HG02588 (cell line): ENCODE measurements at regions not wholly inside any gene's neighbourhood (a gene's known extent, or its start where the extent isn't known, plus 50 kb on each side); places are given as distances from the start of the nearest gene placed in this dataset.
"Not testable (repeated sequence)": the region's sequence is repeated elsewhere in the genome, so short reads cannot be mapped to it uniquely, and the experiment has no call there.

Source experiments
- ATAC-seq: cut with Tn5 transposase; IDR thresholded peaks from one replicate; pipeline ENCODE4 v1.9.1; 2021; ENCODE audit warnings: mild to moderate bottlenecking, moderate library complexity; ENCODE audit not compliant: unreplicated experiment

DNA sequence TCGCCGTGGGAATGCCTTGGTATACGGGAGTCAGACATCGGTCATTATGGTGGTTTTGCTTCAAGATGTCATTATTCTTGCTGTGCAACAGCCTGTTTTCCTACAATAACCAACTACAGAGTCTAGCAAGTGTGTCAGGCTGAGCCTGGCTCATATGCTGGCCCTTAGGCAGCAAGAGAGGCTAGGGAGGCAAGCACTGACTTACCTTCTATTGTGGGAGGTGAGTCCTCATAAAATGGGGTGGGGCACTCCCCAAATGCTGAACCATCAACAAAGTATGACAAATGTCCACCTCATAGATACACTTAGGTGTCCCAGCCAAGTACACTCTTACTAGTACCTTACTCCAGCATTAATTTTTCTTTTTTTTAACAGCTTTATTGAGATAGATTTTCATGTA is 77.0 kb upstream of the ATL2 start:
- ATAC-seq = no peak

DNA sequence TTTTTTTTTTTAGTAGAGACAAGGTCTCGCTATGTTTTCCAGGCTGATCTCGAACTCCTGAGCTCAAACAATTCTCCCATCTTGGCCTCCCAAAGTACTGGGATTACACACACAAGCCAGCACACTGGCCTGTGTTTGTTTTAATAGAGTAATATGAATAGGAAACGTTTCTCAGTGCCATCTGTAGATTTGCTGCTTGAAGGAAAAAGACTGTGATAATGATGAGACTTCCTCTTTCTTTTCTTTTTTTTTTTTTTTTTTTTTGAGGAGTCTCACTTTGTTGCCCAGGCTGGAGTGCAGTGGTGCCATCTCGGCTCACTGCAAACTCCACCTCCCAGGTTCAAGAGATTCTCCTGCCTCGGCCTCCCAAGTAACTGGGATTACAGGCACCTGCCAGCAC is 74.7 kb upstream of the ATL2 start:
- not testable (repeated sequence) for ATAC-seq

GRCh38 chr2:38450509-38450908 is 73.4 kb upstream of the ATL2 start:
- no peak for ATAC-seq

DNA sequence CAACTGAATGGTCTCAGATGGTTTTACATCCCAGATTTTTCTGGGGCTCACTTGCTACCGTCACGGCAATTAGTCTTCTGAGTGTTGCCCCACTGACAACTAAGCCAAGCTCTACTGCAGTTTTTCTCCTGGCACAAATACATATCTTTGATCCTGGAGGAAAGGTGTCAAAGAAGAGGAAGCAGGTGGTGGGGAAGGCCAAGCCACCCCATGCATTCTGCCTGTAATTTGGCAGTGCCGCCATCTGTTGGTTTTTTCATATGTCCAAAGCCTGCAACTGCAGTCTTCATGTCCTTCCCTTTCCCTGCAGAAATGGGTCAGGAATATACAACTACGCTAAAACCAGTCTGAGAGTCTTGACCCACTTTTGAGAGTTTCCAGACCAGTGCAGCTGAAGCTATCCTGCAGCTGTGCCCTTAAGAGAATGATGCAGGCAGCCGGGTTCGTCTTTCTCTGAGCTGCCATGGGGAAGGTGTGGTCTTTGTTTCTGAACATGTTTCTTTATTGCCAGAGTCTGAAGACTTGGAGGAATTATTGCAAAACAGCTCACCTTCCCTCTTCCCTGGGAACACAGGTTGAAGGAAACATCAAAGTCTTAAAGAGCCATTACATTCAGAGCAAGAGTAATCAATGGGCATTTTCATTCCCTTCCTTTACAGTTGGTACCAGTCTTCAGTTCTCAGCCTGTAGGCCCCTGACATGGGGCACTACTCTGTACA is 71.8 kb upstream of the ATL2 start:
- ATAC-seq = no peak

GRCh38 chr2:38446906-38447561 is 70.0 kb upstream of the ATL2 start:
- no peak for ATAC-seq

- no peak for ATAC-seq
Observed at GRCh38 chr2:38446418-38446817, 69.3 kb upstream of the ATL2 start.

- ATAC-seq = no peak
Observed at GRCh38 chr2:38444247-38444646, 67.2 kb upstream of the ATL2 start.

- no peak for ATAC-seq
Observed at GRCh38 chr2:38442643-38443541, 65.8 kb upstream of the ATL2 start.

DNA sequence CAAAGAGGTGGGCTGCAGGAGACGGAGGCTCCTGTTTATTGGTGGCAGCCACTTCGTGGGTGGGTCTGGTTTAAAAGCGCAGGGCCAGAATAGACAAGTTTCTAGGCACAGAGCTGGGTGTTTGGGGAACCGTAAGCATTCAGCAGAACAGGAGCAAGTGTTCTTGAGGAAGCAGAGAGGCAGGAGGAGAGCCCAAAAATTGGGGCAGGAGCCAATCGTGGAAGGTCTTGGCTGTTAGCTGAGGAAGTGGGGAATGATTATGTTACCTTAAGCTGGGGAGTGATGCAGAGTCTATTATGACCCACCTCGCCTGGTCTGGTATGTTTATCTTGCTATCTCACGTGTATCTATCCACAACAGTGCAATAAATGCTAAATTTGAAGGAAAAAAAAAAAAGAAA is 64.3 kb upstream of the ATL2 start:
- ATAC-seq = no peak

- no peak for ATAC-seq
Observed at GRCh38 chr2:38440655-38441054, 63.6 kb upstream of the ATL2 start.

DNA sequence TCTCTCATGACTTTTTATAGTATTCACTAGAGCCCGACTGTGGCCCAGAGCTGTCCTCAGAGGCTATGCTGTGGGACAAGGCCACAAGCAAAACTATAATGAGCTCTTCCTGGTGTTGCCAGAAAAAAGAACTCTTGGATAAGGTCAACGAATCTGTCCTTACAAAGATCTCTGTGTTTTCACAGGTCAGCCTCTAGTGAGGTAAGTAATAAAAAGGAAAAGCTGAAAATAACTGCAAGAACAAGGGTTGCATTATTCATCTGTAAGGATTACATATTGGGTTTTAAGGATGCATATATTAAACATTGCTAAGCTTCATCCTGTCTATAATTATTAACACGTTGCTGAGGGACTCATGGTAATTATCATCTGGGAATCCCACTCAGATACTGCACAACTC is 62.8 kb upstream of the ATL2 start:
- no peak for ATAC-seq

- ATAC-seq = peak; percentile 79
Observed at GRCh38 chr2:38438883-38439612, 62.0 kb upstream of the ATL2 start.

- ATAC-seq = no peak
Observed at GRCh38 chr2:38438133-38438882, 61.2 kb upstream of the ATL2 start.

DNA sequence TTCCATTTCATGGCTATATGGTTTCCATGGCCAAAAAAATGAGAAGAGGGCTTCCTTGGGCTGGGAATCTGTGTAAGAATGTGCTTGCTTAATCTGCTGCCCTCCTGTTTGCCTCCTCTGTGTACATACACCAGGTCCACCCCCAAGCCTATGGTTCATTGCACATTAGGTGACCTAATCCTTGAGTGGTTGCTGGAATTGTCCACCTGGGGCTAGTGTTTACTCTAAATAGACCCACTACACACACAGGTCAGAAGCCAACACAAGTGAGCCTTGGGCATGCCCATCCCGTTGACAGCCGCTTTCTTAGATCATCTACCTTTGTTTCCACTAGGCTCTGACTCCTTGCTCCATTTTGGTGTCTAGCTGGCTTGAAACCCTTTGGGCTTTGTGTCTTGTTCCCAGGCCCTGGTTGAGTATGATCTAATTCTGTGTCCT is 59.2 kb upstream of the ATL2 start:
- no peak for ATAC-seq

DNA sequence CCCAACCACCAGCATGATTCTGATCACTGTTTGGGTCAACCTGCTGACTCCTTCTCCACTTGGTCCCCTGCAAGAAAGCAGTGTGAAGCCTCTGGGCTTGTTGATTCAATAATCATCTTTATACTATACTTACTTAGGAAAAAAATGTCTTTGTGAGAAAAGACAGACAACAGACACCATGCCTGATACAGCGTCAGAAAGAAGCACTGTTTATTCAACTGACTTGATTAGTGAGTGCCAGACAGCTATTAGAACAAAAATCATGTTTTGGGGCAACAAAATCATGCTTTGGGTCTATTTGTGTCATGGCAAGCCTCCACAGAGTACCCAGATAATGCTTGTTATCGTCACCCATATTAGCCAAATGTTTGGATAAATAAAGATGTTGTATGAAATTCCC is 58.7 kb upstream of the ATL2 start:
- no peak for ATAC-seq

DNA sequence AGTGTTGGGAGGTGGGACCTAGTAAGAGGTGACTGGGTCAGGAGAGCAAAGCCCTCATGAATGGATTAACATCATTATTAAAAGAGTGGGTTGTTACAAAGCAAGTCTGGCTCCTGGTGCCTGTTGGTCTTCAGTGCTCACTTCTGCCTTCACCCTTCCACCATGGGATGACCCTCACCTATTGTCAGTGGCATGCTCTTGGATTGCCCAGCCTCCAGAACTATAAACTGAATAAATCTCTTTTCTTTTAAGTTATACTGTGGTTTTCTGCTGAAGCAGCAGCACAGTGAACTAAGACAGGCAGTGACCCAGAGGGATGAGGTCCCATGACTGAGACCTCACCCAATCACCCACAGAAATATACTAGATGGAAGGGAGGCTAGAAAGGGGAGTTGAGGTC is 57.5 kb upstream of the ATL2 start:
- no peak for ATAC-seq

DNA sequence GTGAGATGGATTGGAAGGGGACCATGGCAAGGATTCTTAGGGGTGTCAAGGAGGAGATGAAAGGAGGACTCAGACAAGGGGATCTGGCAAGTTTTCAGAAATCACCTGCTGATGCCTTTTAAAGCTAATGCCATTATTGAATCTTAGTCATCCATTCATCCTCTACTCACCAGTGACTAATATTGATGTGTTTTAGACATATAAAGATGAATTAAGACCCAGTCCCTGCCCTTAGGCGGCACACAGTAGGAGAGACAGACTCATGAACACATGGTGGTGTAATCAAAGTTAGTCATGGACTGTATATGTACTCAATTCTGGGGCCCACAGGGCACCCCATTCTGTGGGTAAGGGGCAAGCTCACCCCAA is 56.5 kb upstream of the ATL2 start:
- ATAC-seq = no peak

GRCh38 chr2:38432820-38433606 is 55.9 kb upstream of the ATL2 start:
- ATAC-seq = no peak

DNA sequence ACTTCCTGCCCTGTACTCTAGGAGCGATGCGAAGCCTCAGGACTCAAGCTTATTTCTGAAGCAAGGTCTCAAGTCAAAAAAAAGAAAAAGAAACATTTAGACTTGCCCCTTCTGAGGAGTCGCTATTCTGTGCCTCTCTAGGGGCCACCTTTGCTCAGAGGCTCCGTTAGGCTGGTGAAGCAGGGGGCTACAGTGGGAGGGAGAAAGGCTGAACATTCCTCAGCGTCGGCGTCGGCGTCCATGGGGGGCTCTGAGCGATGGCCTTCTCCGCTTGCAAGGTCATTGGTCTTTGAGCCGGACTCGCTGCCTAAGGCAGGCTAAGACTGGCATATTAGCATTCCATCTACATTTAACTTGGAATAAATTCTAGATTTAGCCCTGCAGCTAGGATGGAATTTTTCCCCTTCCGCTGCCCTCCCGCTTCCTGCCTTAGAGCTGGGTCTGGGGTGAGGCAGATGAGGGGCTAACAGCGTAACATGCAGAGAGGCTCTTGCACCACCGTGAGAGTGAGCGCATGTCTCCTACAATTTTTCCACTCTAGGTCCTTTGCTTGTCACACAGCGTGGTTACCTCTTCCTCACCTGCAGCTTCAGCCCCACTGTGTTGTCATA is 53.6 kb upstream of the ATL2 start:
- no peak for ATAC-seq
